HG03354 (cell line): ENCODE measurements at regions not wholly inside any gene's neighbourhood (a gene's known extent, or its start where the extent isn't known, plus 50 kb on each side); places are given as distances from the start of the nearest gene placed in this dataset.
"Not testable (repeated sequence)": the region's sequence is repeated elsewhere in the genome, so short reads cannot be mapped to it uniquely, and the experiment has no call there.

Source experiments
- ATAC-seq: cut with Tn5 transposase; IDR thresholded peaks from one replicate; pipeline ENCODE4 v1.9.1; 2021; ENCODE audit warnings: mild to moderate bottlenecking; ENCODE audit not compliant: unreplicated experiment, poor library complexity, severe bottlenecking

GRCh38 chr2:67290451-67291290 is 106.5 kb upstream of the ETAA1 start:
- ATAC-seq: no peak

GRCh38 chr2:67294218-67294617 is 102.9 kb upstream of the ETAA1 start:
- ATAC-seq: no peak

GRCh38 chr2:67295406-67295805 is 101.7 kb upstream of the ETAA1 start:
- ATAC-seq: no peak

- ATAC-seq: no peak
These were observed 101.3 kb upstream of the ETAA1 start for GRCh38 chr2:67295851-67296250.

GRCh38 chr2:67304300-67304890 is 92.7 kb upstream of the ETAA1 start:
- no peak for ATAC-seq

- ATAC-seq: no peak
These were observed 87.9 kb upstream of the ETAA1 start for GRCh38 chr2:67309281-67309680.

GRCh38 chr2:67311536-67311935 is 85.6 kb upstream of the ETAA1 start:
- no peak for ATAC-seq

GRCh38 chr2:67312871-67313270 is 84.3 kb upstream of the ETAA1 start:
- ATAC-seq: no peak

- no peak for ATAC-seq
These were observed 83.6 kb upstream of the ETAA1 start for GRCh38 chr2:67313536-67313935.

- ATAC-seq: no peak
These were observed 79.1 kb upstream of the ETAA1 start for GRCh38 chr2:67318031-67318430.

GRCh38 chr2:67318563-67318962 is 78.6 kb upstream of the ETAA1 start:
- no peak for ATAC-seq

- ATAC-seq: no peak
These were observed 78.1 kb upstream of the ETAA1 start for GRCh38 chr2:67318993-67319481.

- no peak for ATAC-seq
These were observed 76.1 kb upstream of the ETAA1 start for GRCh38 chr2:67320861-67321587.

GRCh38 chr2:67321588-67321903 is 75.6 kb upstream of the ETAA1 start:
- ATAC-seq: no peak

- no peak for ATAC-seq
These were observed 74.7 kb upstream of the ETAA1 start for GRCh38 chr2:67322353-67323001.

- no peak for ATAC-seq
These were observed 73.7 kb upstream of the ETAA1 start for GRCh38 chr2:67323209-67323991.

- no peak for ATAC-seq
These were observed 67.6 kb upstream of the ETAA1 start for GRCh38 chr2:67329513-67329912.

- ATAC-seq: no peak
These were observed 67.2 kb upstream of the ETAA1 start for GRCh38 chr2:67329951-67330350.

GRCh38 chr2:67331419-67332086 is 65.6 kb upstream of the ETAA1 start:
- ATAC-seq: not testable (repeated sequence)
